Adrenal gland (tissue), 5 donors: ENCODE measurements at regions not wholly inside any gene's neighbourhood (a gene's known extent, or its start where the extent isn't known, plus 50 kb on each side); places are given as distances from the start of the nearest gene placed in this dataset.

Experiments
- CTCF ChIP-seq, 6 experiments: fragments of 450-650 bp in 4 of 6; fragments of 200-600 bp in 2 of 6; sonication (generic) in 1 of 6; IDR thresholded peaks; 1 replicate in 5 of 6; 2 replicates in 1 of 6; pipeline versions ENCODE4 v1.5.1 to v1.8.0; 2016 to 2021; ENCODE audit warnings: antibody characterized with exemption in 6 of 6, mild to moderate bottlenecking in 2 of 6, moderate library complexity in 1 of 6
- POLR2A ChIP-seq, 2 donors: fragments of 450-650 bp; IDR thresholded peaks; one replicate each; pipeline ENCODE4 v1.6.1; 2017; ENCODE audit warnings: antibody characterized with exemption in 2 of 2, mild to moderate bottlenecking in 2 of 2, moderate library complexity in 1 of 2
- donor health status: DM: no; HTN: no; CAD: no.

- TF ChIP-seq CTCF (IDR thresholded peaks at IDR 0.05) (no peak), POLR2A (IDR thresholded peaks at IDR 0.05) (no peak)
These were observed 56.0 kb upstream of the PITRM1 start for GRCh38 chr10:3228629-3228945.
